NCI-H82 treated with DMSO at 0.1 percent for 48 hours (cell line): ENCODE measurements at regions not wholly inside any gene's neighbourhood (a gene's known extent, or its start where the extent isn't known, plus 50 kb on each side); places are given as distances from the start of the nearest gene placed in this dataset.

Source experiments
- DNase-seq: peaks from one replicate; lab custom pipeline; 2025; ENCODE audit not compliant: unreplicated experiment; lab: John Stamatoyannopoulos, UW

DNA sequence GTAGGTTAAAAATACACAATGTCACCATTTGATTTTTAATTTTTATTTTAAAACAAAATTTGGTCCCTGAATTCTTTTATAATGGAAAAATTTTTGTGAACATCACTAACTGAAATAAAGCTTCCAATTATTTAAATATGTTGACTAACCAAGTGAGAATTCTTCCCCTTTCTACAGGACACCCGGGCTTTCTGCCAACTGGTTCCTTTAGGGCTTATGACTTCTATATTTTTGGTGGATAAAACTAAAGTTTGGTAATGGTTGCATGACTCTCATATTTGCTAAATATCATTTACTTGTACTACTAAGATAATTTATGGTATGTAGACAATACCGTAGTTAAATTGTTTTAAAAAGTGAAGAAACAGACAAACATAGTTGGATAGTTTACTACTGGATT is 291.0 kb upstream of the DOK6 start:
- no peak for DNase-seq

DNA sequence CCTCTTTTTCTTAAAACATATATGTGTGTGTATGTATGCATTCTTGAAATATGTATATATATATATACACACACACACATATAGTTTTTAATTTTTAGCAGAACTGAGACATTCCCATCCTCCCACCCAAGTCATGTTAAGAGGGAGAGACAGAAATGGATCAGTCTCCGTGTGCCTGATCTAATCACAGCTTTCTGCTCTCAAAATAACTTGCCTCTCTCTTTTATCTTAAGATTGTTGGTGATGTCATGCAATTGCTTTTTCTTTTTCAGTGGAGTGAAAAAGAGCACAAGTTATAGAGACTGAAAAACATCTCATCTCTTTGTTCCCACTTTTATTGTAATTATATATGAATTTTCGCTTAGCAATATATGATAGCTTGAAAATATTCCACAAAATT is 279.9 kb upstream of the DOK6 start:
- no peak for DNase-seq

DNA sequence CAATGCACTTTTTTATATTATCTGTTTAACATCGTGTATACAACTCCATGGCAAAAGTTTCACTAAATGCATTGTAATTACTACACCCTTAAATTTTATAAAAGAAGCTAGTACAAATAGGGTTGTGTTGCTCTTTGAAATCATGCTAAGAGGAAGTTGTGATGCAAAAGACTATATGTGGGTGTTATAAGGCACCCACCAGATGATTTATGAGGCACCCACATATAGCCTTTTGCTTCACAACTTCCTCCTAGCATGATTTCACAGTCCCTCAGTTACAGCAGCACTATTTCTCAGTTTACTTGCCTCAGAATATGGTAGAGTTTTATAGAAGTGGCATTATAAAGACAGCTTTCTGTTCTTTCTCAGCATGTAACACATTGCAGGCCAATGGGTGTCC is 277.3 kb upstream of the DOK6 start:
- no peak for DNase-seq

DNA sequence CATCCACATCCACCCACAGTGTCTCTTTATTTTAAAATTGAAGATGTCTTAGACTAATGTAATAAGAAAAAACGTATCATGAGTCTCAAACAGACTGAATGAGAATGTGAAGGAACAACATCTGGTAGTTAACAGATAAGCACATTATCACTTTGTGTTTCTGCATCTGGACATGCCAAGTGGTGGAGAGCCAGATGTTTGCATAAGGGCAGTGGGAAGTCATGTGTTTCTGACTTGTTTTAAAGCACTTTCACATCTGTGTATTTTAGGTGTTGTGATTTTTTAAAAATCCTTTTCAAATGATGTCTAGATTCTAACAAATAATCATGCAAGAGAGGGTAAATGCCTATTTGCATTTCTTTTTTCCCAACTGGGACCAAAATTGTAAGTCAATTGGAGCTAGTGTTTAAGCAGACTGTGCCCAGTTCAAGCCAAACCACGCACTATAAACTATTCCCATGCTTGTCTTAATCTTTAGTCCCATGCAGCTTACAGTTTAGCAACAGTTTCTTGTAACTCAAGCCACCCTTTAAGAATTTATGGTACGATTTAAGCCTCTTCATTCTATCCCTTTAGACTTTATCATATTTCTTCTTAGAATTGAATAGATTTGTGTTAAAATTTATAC is 272.7 kb upstream of the DOK6 start:
- DNase-seq = no peak

DNA sequence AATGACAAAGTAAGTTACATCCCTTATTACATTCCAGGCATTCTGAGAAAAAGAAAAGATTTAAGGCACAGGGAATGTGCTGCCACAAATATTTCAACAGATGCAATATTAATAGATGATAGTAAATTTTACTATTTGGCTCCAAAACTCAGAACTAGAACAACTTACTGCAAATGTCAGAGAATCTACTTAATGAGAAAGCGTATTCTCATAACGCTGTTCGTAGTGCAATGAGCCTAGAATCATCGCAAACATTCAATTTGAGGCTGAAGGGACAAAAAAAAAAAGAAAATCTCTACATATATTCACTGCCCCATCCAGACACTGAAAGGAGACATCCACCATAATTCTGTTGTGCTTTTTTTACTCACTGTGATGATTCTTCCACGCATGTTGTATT is 272.1 kb upstream of the DOK6 start:
- DNase-seq = no peak

DNA sequence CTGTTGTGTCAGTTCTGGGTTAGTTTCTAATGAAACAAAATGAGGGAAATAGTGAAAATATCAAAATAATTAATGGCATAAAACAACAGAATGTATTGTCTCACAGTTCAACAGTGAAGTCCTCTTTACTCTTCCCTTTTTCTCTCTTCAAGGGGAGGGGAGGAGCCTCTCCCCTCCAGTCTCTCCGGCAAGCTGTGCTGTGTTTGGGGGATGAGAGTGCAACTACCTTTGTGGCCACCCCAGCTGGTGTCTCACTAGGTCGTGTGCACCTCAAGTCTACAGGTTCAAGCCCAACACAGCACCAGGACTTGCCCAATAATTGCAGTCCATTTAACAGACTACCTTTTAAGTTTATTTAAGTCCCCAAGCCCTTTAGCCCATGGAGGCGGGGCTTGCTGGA is 271.7 kb upstream of the DOK6 start:
- no peak for DNase-seq

DNA sequence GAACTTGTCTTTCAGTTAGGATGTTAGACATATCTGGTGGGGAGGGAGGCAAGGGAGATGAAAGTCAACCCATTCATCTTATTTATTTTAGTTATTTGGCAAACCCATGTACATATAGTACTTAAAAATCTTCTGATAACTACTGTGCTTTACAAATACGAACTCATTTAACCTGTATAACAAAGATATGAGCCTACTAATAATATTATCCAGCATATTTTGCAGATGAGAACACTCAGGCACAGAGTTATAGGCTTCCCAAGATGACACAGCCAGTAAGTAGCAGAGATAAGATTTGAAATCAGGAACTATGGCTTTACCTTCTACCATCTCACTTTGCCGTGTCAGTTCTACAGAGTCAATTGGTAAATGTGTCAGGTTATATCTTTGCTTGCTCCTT is 262.6 kb upstream of the DOK6 start:
- no peak for DNase-seq

DNA sequence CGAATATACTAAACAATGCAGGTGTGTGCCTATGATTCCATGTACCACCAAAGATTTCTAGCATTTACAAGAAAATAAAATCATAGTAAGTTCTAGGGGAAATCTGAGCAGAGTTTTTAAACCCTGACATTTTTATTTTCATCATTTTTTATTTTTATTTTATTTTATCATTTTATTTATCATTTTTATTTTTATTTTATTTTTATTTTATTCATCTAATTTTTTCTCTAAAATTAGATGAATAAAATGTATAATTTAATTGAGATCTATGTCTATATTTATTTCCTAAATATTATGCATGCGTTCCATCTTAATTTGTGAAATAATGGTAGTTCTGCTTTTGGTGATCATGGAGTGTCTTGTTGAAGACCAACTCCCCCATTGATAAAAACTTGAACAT is 257.6 kb upstream of the DOK6 start:
- DNase-seq = no peak

DNA sequence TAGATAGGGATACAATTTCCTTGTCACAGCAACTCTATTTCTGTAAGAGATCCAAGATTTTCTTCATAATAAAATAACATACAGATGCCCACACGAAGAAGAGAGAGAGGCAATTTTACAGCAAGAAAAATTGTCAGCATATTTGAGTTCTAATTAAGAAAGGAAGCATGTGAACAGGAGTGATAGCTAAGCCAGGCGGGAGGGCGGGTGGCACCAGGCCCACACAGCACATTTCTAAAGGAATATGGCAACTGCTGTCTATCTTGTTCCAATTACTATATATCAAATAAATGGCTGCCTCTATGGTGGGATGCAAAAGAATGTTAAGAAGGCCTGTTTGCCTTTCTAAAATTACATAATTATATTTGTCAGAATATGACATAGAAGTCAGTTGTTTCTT is 248.3 kb upstream of the DOK6 start:
- DNase-seq = no peak

DNA sequence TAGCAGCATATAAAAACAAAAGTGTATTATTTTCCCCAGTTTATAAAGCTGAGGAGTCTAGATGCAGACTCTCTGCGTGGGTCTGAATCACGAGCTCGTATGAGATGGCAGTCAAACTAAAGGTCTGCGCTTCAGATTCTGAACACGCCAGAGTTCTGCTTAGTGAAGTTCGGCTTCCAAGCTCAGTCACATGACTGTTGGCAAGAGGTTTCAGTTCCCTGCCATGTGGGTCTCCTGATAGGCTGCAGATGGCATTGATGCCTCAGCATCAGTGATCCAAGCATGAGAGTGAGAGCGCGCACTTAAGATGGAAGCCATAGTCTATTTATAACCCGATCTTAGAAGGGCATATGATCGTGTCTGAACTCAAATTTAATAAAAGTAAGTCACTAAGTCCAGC is 242.8 kb upstream of the DOK6 start:
- no peak for DNase-seq

DNA sequence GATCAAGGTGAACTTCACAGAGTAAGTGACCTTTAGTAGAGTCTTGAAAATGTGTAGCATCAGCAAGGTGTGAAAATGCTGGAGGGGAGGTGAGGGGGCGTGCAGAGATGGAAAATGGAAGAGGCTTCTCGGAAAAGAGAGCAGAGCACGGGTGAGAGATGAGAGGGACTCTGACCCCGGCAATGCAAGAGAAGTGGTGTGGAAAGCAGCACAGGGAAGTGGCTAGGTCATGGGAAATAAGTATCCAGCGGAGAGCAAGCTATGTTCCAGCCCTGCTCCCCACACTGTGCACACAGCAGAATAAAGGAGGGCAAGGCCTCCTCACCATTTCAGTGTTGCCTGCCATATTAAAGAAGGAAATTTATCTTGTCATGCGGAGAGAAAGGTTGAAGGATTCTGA is 241.7 kb upstream of the DOK6 start:
- DNase-seq = no peak

DNA sequence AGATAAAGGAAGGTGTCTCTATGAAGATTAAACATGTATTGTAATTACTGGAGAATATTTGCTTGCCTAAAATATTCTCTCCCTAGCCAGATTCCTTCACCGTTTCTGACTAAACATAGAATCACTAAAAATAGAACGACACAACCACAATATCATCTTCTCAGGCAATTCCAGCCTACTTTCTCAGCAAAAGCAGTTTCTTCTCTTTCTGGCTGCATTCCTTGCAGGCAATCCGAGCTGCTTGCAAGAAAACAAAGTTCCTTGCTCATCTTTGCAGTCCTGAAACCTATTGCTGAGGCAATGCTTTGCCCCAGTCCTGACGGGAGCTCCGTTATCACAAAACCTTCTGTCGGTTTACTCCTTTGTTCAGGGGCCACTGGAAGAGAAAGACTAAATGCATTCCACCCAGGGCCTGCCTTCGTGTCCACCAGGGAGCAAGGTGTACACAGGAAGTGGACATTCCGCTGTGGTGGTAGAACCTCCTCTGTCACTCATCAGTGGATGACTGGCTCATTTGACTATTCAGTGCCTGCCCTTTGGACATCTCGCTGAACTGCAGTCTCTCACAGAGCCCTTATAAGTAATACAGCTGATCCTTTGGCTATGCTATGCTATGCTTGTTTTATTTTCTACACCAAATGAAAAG is 239.2 kb upstream of the DOK6 start:
- DNase-seq = no peak

DNA sequence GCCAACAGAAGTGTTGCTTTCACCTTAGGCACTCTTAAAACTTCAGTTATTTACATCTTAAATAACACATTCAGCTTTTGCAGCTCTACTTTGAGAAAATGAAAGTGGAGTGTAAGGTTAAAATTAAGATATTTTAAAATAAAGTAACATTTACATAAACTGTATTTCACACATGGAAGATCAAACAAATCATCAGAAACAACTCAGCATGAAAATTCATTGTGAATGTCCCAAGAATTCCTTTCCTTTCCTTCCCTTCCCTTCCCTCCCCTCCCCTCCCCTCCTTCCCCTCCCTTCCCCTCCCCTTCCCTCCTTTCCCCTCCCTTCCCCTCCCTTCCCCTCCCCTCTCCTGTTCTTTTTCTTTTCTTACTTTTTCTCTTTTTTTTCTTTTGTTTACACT is 238.0 kb upstream of the DOK6 start:
- DNase-seq = no peak

DNA sequence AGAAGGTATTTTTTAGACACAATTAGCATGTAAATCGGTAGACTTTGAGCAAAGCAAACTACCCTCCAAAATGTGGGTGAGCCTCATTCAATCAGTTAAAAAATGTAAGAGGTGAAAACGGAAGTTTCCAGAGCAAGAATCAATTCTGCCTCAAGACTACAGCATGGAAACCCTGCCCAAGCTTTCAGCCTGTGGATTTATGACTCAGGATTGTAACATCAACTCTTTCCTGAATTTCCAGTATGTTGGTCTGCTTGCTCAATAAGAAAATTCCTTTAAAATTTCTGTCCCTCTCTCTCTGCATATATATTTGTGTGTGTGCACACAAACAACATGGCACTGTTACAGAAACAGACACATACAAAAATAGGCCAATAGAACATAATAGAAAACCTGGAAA is 228.6 kb upstream of the DOK6 start:
- DNase-seq = no peak

DNA sequence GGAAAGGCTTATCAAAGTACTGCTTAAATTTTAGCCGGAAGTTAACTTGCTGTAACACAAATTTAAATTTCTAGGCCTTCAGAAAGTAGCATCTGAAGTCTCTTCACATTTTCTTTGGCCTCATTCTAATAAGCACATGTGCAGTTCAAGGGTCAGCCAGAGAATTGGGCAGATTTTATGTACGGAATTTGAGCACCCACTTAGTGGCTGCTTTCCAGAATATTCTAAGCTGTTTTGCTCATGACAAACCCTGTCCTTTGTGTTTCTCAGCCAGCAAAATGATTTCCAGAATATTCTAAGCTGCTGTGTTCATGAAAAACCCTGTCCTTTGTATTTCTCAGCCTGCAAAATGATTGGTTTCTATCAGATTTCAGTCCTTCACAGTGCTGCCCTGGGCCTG is 225.0 kb upstream of the DOK6 start:
- DNase-seq = no peak

DNA sequence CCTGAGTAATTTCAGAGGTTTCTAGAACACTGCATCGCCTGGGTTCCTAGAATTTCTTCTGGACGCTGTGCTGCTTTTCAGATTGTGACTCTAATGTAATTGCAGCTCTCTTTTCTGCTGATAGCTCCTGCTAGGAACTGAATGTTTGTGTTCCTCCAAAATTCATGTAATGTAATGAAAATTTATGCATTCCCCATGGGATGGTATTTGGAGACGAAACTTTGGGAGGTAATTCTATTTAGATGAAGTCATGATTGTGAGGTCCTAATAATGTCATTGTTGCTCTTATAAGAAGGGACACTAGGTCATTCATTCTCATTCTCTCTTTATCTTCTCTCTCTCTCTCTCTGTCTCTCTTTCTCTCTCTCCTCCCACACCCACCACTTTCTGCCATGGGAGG is 223.9 kb upstream of the DOK6 start:
- no peak for DNase-seq

DNA sequence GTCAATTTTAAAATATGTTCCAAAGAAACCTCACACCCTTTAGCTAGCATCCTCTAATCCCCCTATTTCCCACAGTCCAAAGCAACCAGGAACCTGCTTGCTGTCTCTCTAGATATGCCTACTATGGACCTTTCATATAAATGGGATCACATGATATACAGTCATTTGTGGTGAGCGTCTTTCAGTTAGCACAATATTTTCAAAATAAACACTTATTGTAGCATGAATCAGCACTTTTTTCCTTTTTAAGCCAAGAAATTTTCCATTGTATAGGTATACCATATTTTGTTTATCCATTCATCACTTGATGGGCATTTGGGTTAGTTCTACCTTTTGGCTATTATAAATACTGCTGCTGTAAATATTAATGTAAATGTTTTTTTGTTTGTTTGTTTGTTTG is 223.0 kb upstream of the DOK6 start:
- DNase-seq = no peak

DNA sequence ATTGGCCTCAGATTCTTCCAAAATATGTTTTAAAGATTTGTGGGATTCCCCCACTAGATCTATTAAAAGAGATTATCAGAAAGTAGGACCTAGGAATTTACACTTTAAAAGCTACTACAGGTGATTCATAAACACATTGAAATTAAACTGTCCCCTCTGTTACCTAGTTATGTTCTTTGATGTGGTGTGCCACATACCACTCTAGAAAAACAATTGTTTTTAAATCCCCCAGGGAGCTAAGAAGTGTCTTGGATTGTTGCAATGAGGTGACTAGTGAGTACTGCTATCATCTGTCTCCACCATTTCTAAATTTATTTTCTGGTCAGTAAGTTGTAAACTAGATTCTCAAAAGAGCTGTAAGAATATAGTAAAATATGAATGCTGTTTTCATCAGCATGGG is 214.5 kb upstream of the DOK6 start:
- no peak for DNase-seq

DNA sequence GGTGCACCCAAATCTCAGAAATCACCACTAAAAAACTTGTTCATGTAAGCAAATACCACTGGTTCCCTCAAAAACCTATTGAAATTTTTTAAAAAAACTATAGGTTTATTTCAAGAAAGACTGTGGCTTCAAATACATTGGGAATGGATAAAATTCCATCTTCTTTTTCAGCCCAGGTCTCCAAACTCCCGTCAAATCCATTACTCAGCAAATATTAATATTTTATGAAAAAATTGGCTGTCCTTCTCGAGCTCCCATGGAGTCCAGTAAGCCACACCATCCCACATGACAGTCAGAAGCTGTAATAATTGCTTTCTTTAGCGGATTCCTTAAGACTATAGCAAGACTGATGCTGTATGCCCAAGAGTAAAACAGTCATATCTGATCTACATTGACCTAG is 204.4 kb upstream of the DOK6 start:
- DNase-seq = no peak

DNA sequence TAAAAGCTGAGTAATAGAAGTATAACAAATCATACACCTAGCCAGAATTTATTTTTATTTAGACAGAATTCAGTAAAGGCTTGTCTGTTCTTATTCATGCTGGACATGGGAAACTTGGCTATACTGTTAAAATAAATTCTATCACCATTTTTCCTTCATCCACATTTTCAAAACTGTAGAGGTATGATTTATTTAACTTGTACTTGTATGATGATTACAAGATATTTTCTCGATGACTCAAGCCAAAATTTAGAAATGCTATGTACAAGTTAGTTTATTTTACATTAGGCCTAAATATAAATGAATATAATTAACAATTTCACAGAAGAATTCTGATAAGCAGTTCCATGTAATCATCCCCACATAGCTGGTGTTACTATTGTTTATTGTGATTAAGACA is 194.8 kb upstream of the DOK6 start:
- DNase-seq = no peak

DNA sequence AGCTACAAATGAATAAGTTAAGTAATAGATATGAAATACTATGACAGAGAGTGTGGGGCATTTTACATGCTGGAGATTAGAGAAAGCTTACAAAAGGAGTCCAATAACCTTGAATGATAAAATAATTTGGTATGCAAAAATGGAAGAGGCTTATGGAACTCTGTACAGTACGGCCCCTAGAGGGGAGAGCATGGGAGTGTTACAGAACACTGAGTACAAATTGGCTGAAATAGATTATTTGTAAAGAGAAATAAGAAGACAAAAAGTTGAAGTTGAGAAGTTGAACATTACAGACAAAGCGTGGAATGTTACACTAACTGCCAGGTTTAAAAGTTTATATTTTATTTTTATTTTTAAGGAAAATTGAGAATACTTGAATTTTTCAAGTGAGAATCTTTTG is 192.1 kb upstream of the DOK6 start:
- no peak for DNase-seq

DNA sequence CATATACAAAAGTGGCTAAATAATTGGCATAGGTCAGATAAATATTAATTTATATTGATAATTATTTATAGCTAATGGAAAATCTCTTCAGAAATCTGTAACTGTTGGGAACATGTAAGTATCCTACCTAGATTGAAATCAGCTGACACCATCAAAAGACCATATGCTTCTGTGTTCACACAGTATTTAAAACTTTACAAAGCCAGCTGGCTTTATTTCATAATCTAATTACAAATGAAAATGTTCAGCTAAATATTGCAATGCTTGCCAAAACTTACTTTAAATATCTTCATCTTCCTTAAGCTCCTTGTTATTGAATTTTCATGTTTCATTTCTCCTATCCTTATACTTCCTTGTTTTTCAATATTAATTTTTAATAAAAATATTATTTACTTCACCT is 190.9 kb upstream of the DOK6 start:
- peak; percentile 11 for DNase-seq

DNA sequence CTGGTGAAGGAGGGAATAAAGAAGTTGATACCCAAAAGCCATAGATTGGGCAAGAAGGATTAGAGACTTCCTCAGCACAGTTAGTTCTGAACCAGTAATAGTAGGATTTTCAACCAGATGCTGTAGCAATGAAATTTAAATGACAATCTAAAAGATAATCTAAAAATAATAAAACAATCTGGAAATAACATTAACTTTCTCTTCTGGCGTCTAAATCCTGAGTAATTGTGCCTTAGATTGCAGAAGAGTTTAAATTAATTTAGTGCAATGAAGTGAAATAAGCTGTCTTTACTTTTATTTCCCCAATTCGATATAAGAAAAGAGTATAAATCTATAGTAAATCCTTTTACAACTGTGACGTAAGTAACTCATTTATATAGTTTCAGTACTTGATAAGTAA is 186.8 kb upstream of the DOK6 start:
- DNase-seq = no peak
